KMS-11 (cell line): ENCODE measurements at regions not wholly inside any gene's neighbourhood (a gene's known extent, or its start where the extent isn't known, plus 50 kb on each side); places are given as distances from the start of the nearest gene placed in this dataset.

ENCODE experiments used
- H2AFZ ChIP-seq: fragments of 200-600 bp; sonication (generic); 2 replicates; pipeline ENCODE4 v1.6.1; 2016; ENCODE audit warnings: antibody characterized with exemption, mixed run types, low read depth
- H3K27ac ChIP-seq: fragments of 200-600 bp; sonication (generic); 2 replicates; pipeline ENCODE4 v1.6.1; 2016; ENCODE audit warnings: mild to moderate bottlenecking, mixed run types
- H3K27me3 ChIP-seq: fragments of 200-600 bp; sonication (generic); 2 replicates; pipeline ENCODE4 v1.6.1; 2017; ENCODE audit warnings: mild to moderate bottlenecking, low read depth, mixed run types, moderate library complexity; ENCODE audit not compliant: insufficient read depth
- H3K36me3 ChIP-seq: fragments of 200-600 bp; sonication (generic); 2 replicates; pipeline ENCODE4 v1.6.1; 2017; ENCODE audit warnings: mild to moderate bottlenecking, mixed run types; ENCODE audit not compliant: insufficient read depth
- H3K4me1 ChIP-seq: fragments of 200-600 bp; sonication (generic); 2 replicates; pipeline ENCODE4 v1.6.1; 2016; ENCODE audit warnings: mild to moderate bottlenecking, low read depth, mixed run types; ENCODE audit not compliant: poor library complexity, severe bottlenecking
- H3K4me2 ChIP-seq: fragments of 200-600 bp; sonication (generic); 2 replicates; pipeline ENCODE4 v1.7.0; 2016; ENCODE audit warnings: mild to moderate bottlenecking, mixed run types
- H3K4me3 ChIP-seq: fragments of 200-600 bp; sonication (generic); IDR thresholded peaks from 2 replicates; pipeline ENCODE4 v1.6.1; 2017; ENCODE audit warnings: low read depth, low read length, mixed read lengths; ENCODE audit not compliant: insufficient read depth
- H3K79me2 ChIP-seq: fragments of 200-600 bp; sonication (generic); 2 replicates; pipeline ENCODE4 v1.6.1; 2016; ENCODE audit warnings: low read depth, mixed run types; ENCODE audit not compliant: insufficient read depth
- H3K9ac ChIP-seq: fragments of 200-600 bp; sonication (generic); 2 replicates; pipeline ENCODE4 v1.6.1; 2016; ENCODE audit warnings: mild to moderate bottlenecking, mixed run types
- H4K20me1 ChIP-seq: fragments of 200-600 bp; sonication (generic); 2 replicates; pipeline ENCODE4 v1.6.1; 2016; ENCODE audit warnings: mild to moderate bottlenecking, mixed run types; ENCODE audit not compliant: insufficient read depth
- CTCF ChIP-seq: fragments of 200-600 bp; sonication (generic); conservative IDR thresholded peaks from 2 replicates; pipeline ENCODE4 v1.6.1; 2017; ENCODE audit warnings: low read depth, mild to moderate bottlenecking, antibody characterized with exemption, low read length, moderate library complexity, mixed read lengths

DNA sequence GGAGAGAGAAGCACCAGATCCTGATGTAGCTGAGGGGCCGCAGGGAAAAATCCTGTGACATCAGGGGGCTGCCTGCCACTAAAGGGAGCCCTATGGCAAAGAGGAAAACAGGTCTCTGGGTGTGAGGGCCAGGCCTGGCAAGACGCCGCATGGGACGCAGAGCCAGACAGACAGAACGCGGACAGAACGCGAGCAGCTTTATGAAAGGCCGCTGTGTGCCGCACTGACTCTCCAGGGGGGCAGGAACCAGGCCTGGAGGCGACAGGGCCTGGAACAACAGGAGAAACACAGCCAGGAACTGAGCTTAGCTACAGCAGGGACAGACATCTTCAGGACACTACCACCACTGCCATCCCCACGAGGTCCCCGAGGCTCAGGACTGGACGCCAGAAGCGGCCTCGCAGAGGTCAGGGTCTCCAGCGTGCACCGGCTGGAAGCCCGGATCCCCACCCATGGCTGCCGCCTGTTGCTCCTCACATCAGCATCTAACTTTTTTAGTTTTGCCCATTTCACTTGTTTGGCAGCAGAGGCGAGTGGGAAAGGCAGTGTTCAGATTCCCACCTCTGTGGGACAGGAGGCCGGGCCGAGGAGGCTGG is 131.6 kb downstream of the VAPA start:
- H3K27me3 ChIP-seq: no peaks in the 10 kb centered on the region
- no peak overlapping the region for H3K27ac ChIP-seq
- no peak overlapping the region for H3K4me2 ChIP-seq
- no peak overlapping the region for H3K4me3 ChIP-seq
- H3K9ac ChIP-seq: no peak overlapping the region
- TF ChIP-seq CTCF: no peak
- H2AFZ ChIP-seq: no peak overlapping the region
- no peaks in the 10 kb centered on the region for H3K36me3 ChIP-seq
- no peaks in the 10 kb centered on the region for H4K20me1 ChIP-seq
- no peaks in the 10 kb centered on the region for H3K4me1 ChIP-seq
- H3K79me2 ChIP-seq: no peaks in the 10 kb centered on the region

GRCh38 chr18:10046178-10046807 is 132.5 kb downstream of the VAPA start:
- Histone ChIP-seq H3K27ac (no peak overlapping the region), H3K4me2 (no peak overlapping the region), H3K36me3 (no peaks in the 10 kb centered on the region), H3K4me1 (no peaks in the 10 kb centered on the region), H3K79me2 (no peaks in the 10 kb centered on the region), H3K4me3 (no peak overlapping the region), H3K27me3 (no peaks in the 10 kb centered on the region), H4K20me1 (no peaks in the 10 kb centered on the region), H2AFZ (no peak overlapping the region), H3K9ac (no peak overlapping the region)
- no peak for TF ChIP-seq CTCF

GRCh38 chr18:10047237-10047636 is 133.4 kb downstream of the VAPA start:
- no peak overlapping the region for H3K4me2 ChIP-seq
- H3K27me3 ChIP-seq: no peaks in the 10 kb centered on the region
- no peak overlapping the region for H3K27ac ChIP-seq
- no peaks in the 10 kb centered on the region for H3K4me1 ChIP-seq
- TF ChIP-seq CTCF: no peak
- H3K79me2 ChIP-seq: no peaks in the 10 kb centered on the region
- H4K20me1 ChIP-seq: no peaks in the 10 kb centered on the region
- no peak overlapping the region for H3K9ac ChIP-seq
- H3K36me3 ChIP-seq: no peaks in the 10 kb centered on the region
- no peak overlapping the region for H2AFZ ChIP-seq
- H3K4me3 ChIP-seq: no peak overlapping the region

- no peak overlapping the region for H3K4me2 ChIP-seq
- no peaks in the 10 kb centered on the region for H3K4me1 ChIP-seq
- no peaks in the 10 kb centered on the region for H4K20me1 ChIP-seq
- no peaks in the 10 kb centered on the region for H3K79me2 ChIP-seq
- no peak overlapping the region for H3K27ac ChIP-seq
- no peak overlapping the region for H3K9ac ChIP-seq
- TF ChIP-seq CTCF: no peak
- no peak overlapping the region for H2AFZ ChIP-seq
- no peak overlapping the region for H3K4me3 ChIP-seq
- H3K36me3 ChIP-seq: no peaks in the 10 kb centered on the region
- H3K27me3 ChIP-seq: no peaks in the 10 kb centered on the region
These were observed 135.9 kb downstream of the VAPA start for GRCh38 chr18:10049747-10050146.
